K562 (cell line): ENCODE measurements at regions not wholly inside any gene's neighbourhood (a gene's known extent, or its start where the extent isn't known, plus 50 kb on each side); places are given as distances from the start of the nearest gene placed in this dataset.

Source experiments
- C11orf30 ChIP-seq: fragments of 450-650 bp; IDR thresholded peaks from 2 replicates; pipeline ENCODE4 v1.6.1; 2016; ENCODE audit warnings: low read depth, mild to moderate bottlenecking
- MXI1 ChIP-seq: IDR thresholded peaks from 2 replicates; pipeline ENCODE4 v1.6.1; 2011; ENCODE audit warnings: low read depth, mild to moderate bottlenecking, improper control_type of control experiment, low read length
- TFAP4 ChIP-seq: sonication (generic); formaldehyde crosslinking; IDR thresholded peaks from 2 replicates; pipeline ENCODE4 v1.8.0; 2022; ENCODE audit warnings: missing genetic modification reagents, mild to moderate bottlenecking, moderate library complexity, borderline replicate concordance
- ZBTB8A ChIP-seq: fragments of 450-650 bp; IDR thresholded peaks from 2 replicates; pipeline ENCODE4 v1.6.1; 2018; ENCODE audit warnings: mild to moderate bottlenecking, moderate library complexity; ENCODE audit not compliant: partially characterized antibody
- TF ChIP-seq, protein P1 (sequence below), 2 experiments: fragments of 450-650 bp; formaldehyde crosslinking in 1 of 2; IDR thresholded peaks; 2 replicates each; pipeline versions ENCODE4 v1.4.0 to v1.6.1; 2014 to 2020; ENCODE audit warnings: mild to moderate bottlenecking in 2 of 2, borderline replicate concordance in 1 of 2, low read depth in 1 of 2
- TF ChIP-seq, protein P2 (sequence below): fragments of 250-450 bp; sonication (Bioruptor Pico); IDR thresholded peaks from 2 replicates; pipeline ENCODE4 v1.8.0; 2021; ENCODE audit warnings: borderline replicate concordance, mild to moderate bottlenecking, moderate library complexity; ENCODE audit not compliant: poor library complexity, severe bottlenecking

DNA sequence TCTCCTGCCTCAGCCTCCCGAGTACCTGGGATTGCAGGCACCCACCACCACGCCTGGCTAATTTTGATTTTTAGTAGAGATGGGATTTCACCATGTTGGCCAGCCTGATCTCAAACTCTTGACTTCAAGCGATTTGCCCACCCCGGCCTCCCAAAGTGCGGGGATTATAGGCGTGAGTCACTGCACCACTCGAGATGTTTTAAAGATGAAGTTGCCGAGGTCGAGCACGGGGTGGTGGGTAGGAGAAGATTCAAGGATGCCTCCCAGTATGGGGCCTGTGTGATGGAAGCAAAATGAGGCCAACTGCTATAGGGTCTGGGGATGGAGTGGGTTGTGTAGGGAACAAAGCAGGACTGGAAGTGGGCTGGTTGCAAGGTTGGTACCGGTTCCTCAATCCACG is 245.2 kb downstream of the MN1 start (continued):
- TF ChIP-seq, protein P1, sequence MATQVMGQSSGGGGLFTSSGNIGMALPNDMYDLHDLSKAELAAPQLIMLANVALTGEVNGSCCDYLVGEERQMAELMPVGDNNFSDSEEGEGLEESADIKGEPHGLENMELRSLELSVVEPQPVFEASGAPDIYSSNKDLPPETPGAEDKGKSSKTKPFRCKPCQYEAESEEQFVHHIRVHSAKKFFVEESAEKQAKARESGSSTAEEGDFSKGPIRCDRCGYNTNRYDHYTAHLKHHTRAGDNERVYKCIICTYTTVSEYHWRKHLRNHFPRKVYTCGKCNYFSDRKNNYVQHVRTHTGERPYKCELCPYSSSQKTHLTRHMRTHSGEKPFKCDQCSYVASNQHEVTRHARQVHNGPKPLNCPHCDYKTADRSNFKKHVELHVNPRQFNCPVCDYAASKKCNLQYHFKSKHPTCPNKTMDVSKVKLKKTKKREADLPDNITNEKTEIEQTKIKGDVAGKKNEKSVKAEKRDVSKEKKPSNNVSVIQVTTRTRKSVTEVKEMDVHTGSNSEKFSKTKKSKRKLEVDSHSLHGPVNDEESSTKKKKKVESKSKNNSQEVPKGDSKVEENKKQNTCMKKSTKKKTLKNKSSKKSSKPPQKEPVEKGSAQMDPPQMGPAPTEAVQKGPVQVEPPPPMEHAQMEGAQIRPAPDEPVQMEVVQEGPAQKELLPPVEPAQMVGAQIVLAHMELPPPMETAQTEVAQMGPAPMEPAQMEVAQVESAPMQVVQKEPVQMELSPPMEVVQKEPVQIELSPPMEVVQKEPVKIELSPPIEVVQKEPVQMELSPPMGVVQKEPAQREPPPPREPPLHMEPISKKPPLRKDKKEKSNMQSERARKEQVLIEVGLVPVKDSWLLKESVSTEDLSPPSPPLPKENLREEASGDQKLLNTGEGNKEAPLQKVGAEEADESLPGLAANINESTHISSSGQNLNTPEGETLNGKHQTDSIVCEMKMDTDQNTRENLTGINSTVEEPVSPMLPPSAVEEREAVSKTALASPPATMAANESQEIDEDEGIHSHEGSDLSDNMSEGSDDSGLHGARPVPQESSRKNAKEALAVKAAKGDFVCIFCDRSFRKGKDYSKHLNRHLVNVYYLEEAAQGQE (IDR thresholded peaks at IDR 0.05; ENCODE audit: borderline replicate concordance) = no peak
- TF ChIP-seq, protein P1 (CRISPR knock-in tag; IDR thresholded peaks at IDR 0.05; ENCODE audit: low read depth) = no peak
- no peak for TF ChIP-seq C11orf30
- TF ChIP-seq, protein P2, sequence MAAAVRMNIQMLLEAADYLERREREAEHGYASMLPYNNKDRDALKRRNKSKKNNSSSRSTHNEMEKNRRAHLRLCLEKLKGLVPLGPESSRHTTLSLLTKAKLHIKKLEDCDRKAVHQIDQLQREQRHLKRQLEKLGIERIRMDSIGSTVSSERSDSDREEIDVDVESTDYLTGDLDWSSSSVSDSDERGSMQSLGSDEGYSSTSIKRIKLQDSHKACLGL = no peak
- TF ChIP-seq ZBTB8A = no peak
- no peak for TF ChIP-seq MXI1
- no peak for TF ChIP-seq TFAP4 (CRISPR knock-in tag)
